Esophagus muscularis mucosa (tissue), 4 donors: ENCODE measurements at regions not wholly inside any gene's neighbourhood (a gene's known extent, or its start where the extent isn't known, plus 50 kb on each side); places are given as distances from the start of the nearest gene placed in this dataset.

ENCODE experiments used
- DNase-seq: peaks from one replicate; pipeline ENCODE4 v3.0.0-alpha.2; 2017; ENCODE audit errors: extremely low spot score
- H3K27ac ChIP-seq, 4 donors: fragments of 200-600 bp; sonication (generic); replicated peaks in 1 of 4; 1 replicate in 3 of 4; 2 replicates in 1 of 4; pipeline ENCODE4 v1.5.1; 2016 to 2019; ENCODE audit warnings: mild to moderate bottlenecking in 1 of 4
- H3K27me3 ChIP-seq, 4 donors: fragments of 200-600 bp; sonication (generic); one replicate each; pipeline versions ENCODE4 v1.5.1 to v1.6.0; 2016 to 2019
- H3K36me3 ChIP-seq, 4 donors: fragments of 200-600 bp; sonication (generic); one replicate each; pipeline ENCODE4 v1.5.1; 2016 to 2019
- H3K4me1 ChIP-seq, 4 donors: fragments of 200-600 bp; sonication (generic); one replicate each; pipeline ENCODE4 v1.5.1; 2016 to 2019
- H3K4me3 ChIP-seq, 4 donors: fragments of 200-600 bp; sonication (generic); 1 replicate in 2 of 4; 2 replicates in 2 of 4; pipeline ENCODE4 v1.5.1; 2016 to 2019; ENCODE audit warnings: mild to moderate bottlenecking in 4 of 4, moderate library complexity in 1 of 4
- H3K9me3 ChIP-seq, 4 donors: fragments of 200-600 bp; sonication (generic); 1 replicate in 3 of 4; 2 replicates in 1 of 4; pipeline ENCODE4 v1.5.1; 2016 to 2019
- CTCF ChIP-seq, 3 experiments: fragments of 200-600 bp in 2 of 3; fragments of 450-650 bp in 1 of 3; sonication (generic) in 2 of 3; IDR thresholded peaks; one replicate each; pipeline ENCODE4 v1.5.1; 2017 to 2019; ENCODE audit warnings: antibody characterized with exemption in 3 of 3, mild to moderate bottlenecking in 2 of 3, moderate library complexity in 1 of 3
- EP300 ChIP-seq: sonication (generic); formaldehyde crosslinking; IDR thresholded peaks from one replicate; pipeline ENCODE4 v1.6.1; 2017; ENCODE audit warnings: antibody characterized with exemption
- POLR2A ChIP-seq: fragments of 450-650 bp; IDR thresholded peaks from one replicate; pipeline ENCODE4 v1.6.1; 2017; ENCODE audit warnings: antibody characterized with exemption, moderate library complexity, mild to moderate bottlenecking, low read depth
- POLR2AphosphoS5 ChIP-seq, 2 donors: sonication (generic); formaldehyde crosslinking; IDR thresholded peaks; one replicate each; pipeline ENCODE4 v1.6.1; 2017; ENCODE audit warnings: antibody characterized with exemption in 2 of 2
- WGBS: methylation state at CpG from one replicate; pipeline ENCODE4 v1.1.5; 2018; 5-methylcytosine and 5-hydroxymethylcytosine counted together
- intact Hi-C: fragments of 100-400 bp; cut with DNase I; formaldehyde crosslinking; loops from one replicate; pipeline ENCODE4 v1.15.1; 2023

- no peak for TF ChIP-seq POLR2AphosphoS5 (IDR thresholded peaks at IDR 0.05)
- TF ChIP-seq EP300, result no peak
- no peak for TF ChIP-seq POLR2A
- no peak for TF ChIP-seq CTCF (IDR thresholded peaks at IDR 0.05)
- 78% methylated on average over 2 of the region's 2 CpGs for WGBS
- intact Hi-C loops, result no loop called here
Observed at GRCh38 chr4:58600290-58600689, 1490.1 kb upstream of the IGFBP7 start.

GRCh38 chr4:58590722-58591121 is 1480.5 kb upstream of the IGFBP7 start:
- TF ChIP-seq POLR2A, result no peak
- no peak for TF ChIP-seq CTCF (IDR thresholded peaks at IDR 0.05)
- TF ChIP-seq EP300, result no peak
- TF ChIP-seq POLR2AphosphoS5 (IDR thresholded peaks at IDR 0.05), result no peak
- DNase-seq, result no peak
- WGBS, result 78% methylated on average over 2 of the region's 2 CpGs

More at GRCh38 chr4:58600290-58600689, 1490.1 kb upstream of the IGFBP7 start:
- no peaks in the 10 kb centered on the region for H3K4me1 ChIP-seq
- no peaks in the 10 kb centered on the region for H3K27me3 ChIP-seq
- no peak for DNase-seq
- H3K36me3 ChIP-seq, result no peaks in the 10 kb centered on the region
- no peak overlapping the region for H3K27ac ChIP-seq
- no peak overlapping the region for H3K4me3 ChIP-seq
- no peaks in the 10 kb centered on the region for H3K9me3 ChIP-seq

GRCh38 chr4:58587856-58588255 is 1477.7 kb upstream of the IGFBP7 start:
- no peak overlapping the region for H3K4me3 ChIP-seq
- WGBS, result 85% methylated on average over 6 of the region's 6 CpGs
- H3K4me1 ChIP-seq, result no peaks in the 10 kb centered on the region
- no peaks in the 10 kb centered on the region for H3K36me3 ChIP-seq
- intact Hi-C loops, result no loop called here
- DNase-seq, result no peak
- no peaks in the 10 kb centered on the region for H3K27me3 ChIP-seq
- TF ChIP-seq POLR2AphosphoS5 (IDR thresholded peaks at IDR 0.05) (no peak), CTCF (IDR thresholded peaks at IDR 0.05) (no peak), EP300 (no peak), POLR2A (no peak)
- no peak overlapping the region for H3K27ac ChIP-seq
- H3K9me3 ChIP-seq, result peaks cover 0 to 17% (median 8%) of the 10 kb centered on the region in 4 donors

More at GRCh38 chr4:58590722-58591121, 1480.5 kb upstream of the IGFBP7 start:
- H3K4me3 ChIP-seq, result no peak overlapping the region
- no peaks in the 10 kb centered on the region for H3K9me3 ChIP-seq
- no peak overlapping the region for H3K27ac ChIP-seq
- no peaks in the 10 kb centered on the region for H3K36me3 ChIP-seq
- H3K4me1 ChIP-seq, result no peaks in the 10 kb centered on the region
- H3K27me3 ChIP-seq, result no peaks in the 10 kb centered on the region
- intact Hi-C loops, result no loop called here

- H3K27me3 ChIP-seq, result no peaks in the 10 kb centered on the region
- no peaks in the 10 kb centered on the region for H3K4me1 ChIP-seq
- H3K4me3 ChIP-seq, result no peak overlapping the region
- H3K36me3 ChIP-seq, result no peaks in the 10 kb centered on the region
- H3K27ac ChIP-seq, result no peak overlapping the region
- intact Hi-C loops, result no loop called here
- TF ChIP-seq EP300 (no peak), POLR2AphosphoS5 (IDR thresholded peaks at IDR 0.05) (no peak)
- DNase-seq, result no peak
- peaks cover 0 to 11% (median 6%) of the 10 kb centered on the region in 4 donors for H3K9me3 ChIP-seq
- WGBS, result 7% methylated on average over 1 of the region's 1 CpG
Observed at GRCh38 chr4:58566260-58566659, 1456.1 kb upstream of the IGFBP7 start.

- TF ChIP-seq EP300, result no peak
- TF ChIP-seq POLR2AphosphoS5 (IDR thresholded peaks at IDR 0.05), result no peak
- TF ChIP-seq CTCF (IDR thresholded peaks at IDR 0.05), result no peak
- no peak for TF ChIP-seq POLR2A
- no peak for DNase-seq
- H3K9me3 ChIP-seq, result peaks cover 0 to 3% (median under 1%) of the 10 kb centered on the region in 4 donors
- WGBS, result 85% methylated on average over 6 of the region's 6 CpGs
- H3K36me3 ChIP-seq, result no peaks in the 10 kb centered on the region
- no peaks in the 10 kb centered on the region for H3K4me1 ChIP-seq
- no peak overlapping the region for H3K27ac ChIP-seq
- no peak overlapping the region for H3K4me3 ChIP-seq
- intact Hi-C loops, result no loop called here
- H3K27me3 ChIP-seq, result no peaks in the 10 kb centered on the region
Observed at GRCh38 chr4:58564695-58565475, 1454.7 kb upstream of the IGFBP7 start.
